Choroid plexus epithelial cell (primary cell): ENCODE measurements at regions not wholly inside any gene's neighbourhood (a gene's known extent, or its start where the extent isn't known, plus 50 kb on each side); places are given as distances from the start of the nearest gene placed in this dataset.

Experiments used
- DNase-seq: peaks from one replicate; pipeline ENCODE4 v3.0.0-alpha.2; 2010; ENCODE audit warnings: low read depth
- H3K4me3 ChIP-seq: 2 replicates; pipeline ENCODE4 v1.5.1; 2011; ENCODE audit warnings: low read depth, mild to moderate bottlenecking, control low read depth, low read length, moderate library complexity
- CTCF ChIP-seq: conservative IDR thresholded peaks from 2 replicates; pipeline ENCODE4 v1.5.1; 2011; ENCODE audit warnings: low read depth, mild to moderate bottlenecking, control low read depth, inconsistent platforms, low read length, moderate library complexity

GRCh38 chr20:57844626-57845596 lies 135.1 kb upstream of the PMEPA1 start:
- no peak for TF ChIP-seq CTCF
- DNase-seq: no peak
- no peak overlapping the region for H3K4me3 ChIP-seq

GRCh38 chr20:57843941-57844625 lies 134.3 kb upstream of the PMEPA1 start:
- no peak for TF ChIP-seq CTCF
- H3K4me3 ChIP-seq: no peak overlapping the region
- no peak for DNase-seq

- DNase-seq: no peak
- H3K4me3 ChIP-seq: no peak overlapping the region
- no peak for TF ChIP-seq CTCF
These were observed 132.9 kb upstream of the PMEPA1 start for GRCh38 chr20:57842720-57843119.

- no peak for DNase-seq
These were observed 131.6 kb upstream of the PMEPA1 start for GRCh38 chr20:57841297-57841866.

GRCh38 chr20:57840504-57841296 lies 130.9 kb upstream of the PMEPA1 start:
- no peak overlapping the region for H3K4me3 ChIP-seq
- TF ChIP-seq CTCF: no peak
- DNase-seq: no peak

More at GRCh38 chr20:57841297-57841866, 131.6 kb upstream of the PMEPA1 start:
- TF ChIP-seq CTCF: no peak
- no peak overlapping the region for H3K4me3 ChIP-seq

- DNase-seq: no peak
- TF ChIP-seq CTCF: no peak
- H3K4me3 ChIP-seq: no peak overlapping the region
These were observed 130.3 kb upstream of the PMEPA1 start for GRCh38 chr20:57840066-57840465.
